ENCODE measurements at regions not wholly inside any gene's neighbourhood (a gene's known extent, or its start where the extent isn't known, plus 50 kb on each side); places are given as distances from the start of the nearest gene placed in this dataset.
"Not testable (repeated sequence)": the region's sequence is repeated elsewhere in the genome, so short reads cannot be mapped to it uniquely, and the experiment has no call there.

GRCh38 chr4:58871509-58871908 lies 1761.3 kb upstream of the IGFBP7 start:
- DNase-seq (ENCODE audit: low read depth), result no peak

- DNase-seq (ENCODE audit: low read depth), result no peak
Observed at GRCh38 chr4:58849026-58849425, 1738.8 kb upstream of the IGFBP7 start.

- no peak for DNase-seq (ENCODE audit: low read depth)
Observed at GRCh38 chr4:58843455-58843854, 1733.3 kb upstream of the IGFBP7 start.

- DNase-seq (ENCODE audit: low read depth), result no peak
Observed at GRCh38 chr4:58833126-58833525, 1722.9 kb upstream of the IGFBP7 start.

GRCh38 chr4:58825278-58825677 lies 1715.1 kb upstream of the IGFBP7 start:
- DNase-seq (ENCODE audit: low read depth), result no peak

- not testable (repeated sequence) for DNase-seq (ENCODE audit: low read depth)
Observed at GRCh38 chr4:58818560-58818959, 1708.4 kb upstream of the IGFBP7 start.

- no peak for DNase-seq (ENCODE audit: low read depth)
Observed at GRCh38 chr4:58809948-58810347, 1699.8 kb upstream of the IGFBP7 start.

GRCh38 chr4:58809366-58809765 lies 1699.2 kb upstream of the IGFBP7 start:
- DNase-seq (ENCODE audit: low read depth), result no peak

- DNase-seq (ENCODE audit: low read depth), result no peak
Observed at GRCh38 chr4:58808817-58809216, 1698.6 kb upstream of the IGFBP7 start.

- DNase-seq (ENCODE audit: low read depth), result no peak
Observed at GRCh38 chr4:58807843-58808615, 1697.8 kb upstream of the IGFBP7 start.

- no peak for DNase-seq (ENCODE audit: low read depth)
Observed at GRCh38 chr4:58776627-58777026, 1666.4 kb upstream of the IGFBP7 start.

GRCh38 chr4:58767598-58767997 lies 1657.4 kb upstream of the IGFBP7 start:
- no peak for DNase-seq (ENCODE audit: low read depth)

- DNase-seq (ENCODE audit: low read depth), result no peak
Observed at GRCh38 chr4:58766763-58767162, 1656.6 kb upstream of the IGFBP7 start.

GRCh38 chr4:58761563-58761962 lies 1651.4 kb upstream of the IGFBP7 start:
- DNase-seq (ENCODE audit: low read depth), result no peak

GRCh38 chr4:58760737-58761136 lies 1650.6 kb upstream of the IGFBP7 start:
- DNase-seq (ENCODE audit: low read depth), result no peak

- no peak for DNase-seq (ENCODE audit: low read depth)
Observed at GRCh38 chr4:58760100-58760499, 1649.9 kb upstream of the IGFBP7 start.

GRCh38 chr4:58749206-58749605 lies 1639.0 kb upstream of the IGFBP7 start:
- DNase-seq (ENCODE audit: low read depth), result no peak

- no peak for DNase-seq (ENCODE audit: low read depth)
Observed at GRCh38 chr4:58740897-58741296, 1630.7 kb upstream of the IGFBP7 start.

- DNase-seq (ENCODE audit: low read depth), result no peak
Observed at GRCh38 chr4:58739275-58739674, 1629.1 kb upstream of the IGFBP7 start.

GRCh38 chr4:58738375-58738774 lies 1628.2 kb upstream of the IGFBP7 start:
- no peak for DNase-seq (ENCODE audit: low read depth)

GRCh38 chr4:58734030-58734674 lies 1624.0 kb upstream of the IGFBP7 start:
- DNase-seq (ENCODE audit: low read depth), result no peak

GRCh38 chr4:58732973-58733372 lies 1622.8 kb upstream of the IGFBP7 start:
- DNase-seq (ENCODE audit: low read depth), result no peak

GRCh38 chr4:58723954-58724353 lies 1613.8 kb upstream of the IGFBP7 start:
- no peak for DNase-seq (ENCODE audit: low read depth)

- DNase-seq (ENCODE audit: low read depth), result no peak
Observed at GRCh38 chr4:58711039-58711438, 1600.9 kb upstream of the IGFBP7 start.
